Testis (tissue), 2 donors: ENCODE measurements at regions not wholly inside any gene's neighbourhood (a gene's known extent, or its start where the extent isn't known, plus 50 kb on each side); places are given as distances from the start of the nearest gene placed in this dataset.

Experiments
- CTCF ChIP-seq, 3 experiments: fragments of 450-650 bp in 2 of 3; fragments of 200-600 bp in 1 of 3; sonication (generic) in 1 of 3; IDR thresholded peaks; one replicate each; pipeline ENCODE4 v1.5.1; 2016 to 2019; ENCODE audit warnings: antibody characterized with exemption in 3 of 3, mild to moderate bottlenecking in 2 of 3, moderate library complexity in 1 of 3
- POLR2A ChIP-seq: fragments of 450-650 bp; IDR thresholded peaks from one replicate; pipeline ENCODE4 v1.6.1; 2017; ENCODE audit warnings: antibody characterized with exemption, mild to moderate bottlenecking, moderate library complexity

GRCh38 chr2:236787885-236788284, 218.3 kb downstream of the ACKR3 start:
- TF ChIP-seq POLR2A, result no peak
- TF ChIP-seq CTCF (IDR thresholded peaks at IDR 0.05), result no peak
